Testis (tissue), 2 donors: ENCODE measurements at regions not wholly inside any gene's neighbourhood (a gene's known extent, or its start where the extent isn't known, plus 50 kb on each side); places are given as distances from the start of the nearest gene placed in this dataset.

Source experiments
- DNase-seq: peaks from one replicate; pipeline ENCODE4 v3.0.0-alpha.2; 2019
- H3K27ac ChIP-seq, 2 donors: fragments of 200-600 bp; sonication (generic); one replicate each; pipeline ENCODE4 v1.5.1; 2019
- H3K27me3 ChIP-seq: fragments of 200-600 bp; sonication (generic); one replicate; pipeline ENCODE4 v1.5.1; 2019
- H3K36me3 ChIP-seq: fragments of 200-600 bp; sonication (generic); one replicate; pipeline ENCODE4 v1.5.1; 2017; ENCODE audit warnings: low read depth; ENCODE audit errors: missing control alignments
- H3K4me1 ChIP-seq: fragments of 200-600 bp; sonication (generic); one replicate; pipeline ENCODE4 v1.5.1; 2019
- H3K4me3 ChIP-seq, 2 donors: fragments of 200-600 bp; sonication (generic); one replicate each; pipeline ENCODE4 v1.5.1; 2017 to 2019
- H3K9me3 ChIP-seq: fragments of 200-600 bp; sonication (generic); one replicate; pipeline ENCODE4 v1.5.1; 2017
- POLR2A ChIP-seq: fragments of 450-650 bp; IDR thresholded peaks from one replicate; pipeline ENCODE4 v1.6.1; 2017; ENCODE audit warnings: antibody characterized with exemption, mild to moderate bottlenecking, moderate library complexity
- WGBS, 2 donors: methylation state at CpG; one replicate each; pipeline ENCODE4 v1.1.5; 2018; 5-methylcytosine and 5-hydroxymethylcytosine counted together
- intact Hi-C: fragments of 100-400 bp; cut with DNase I; formaldehyde crosslinking; loops from one replicate; pipeline ENCODE4 v1.15.1; 2023; ENCODE audit warnings: low total_unique reads
- TF ChIP-seq, protein P1 (sequence below), 3 experiments: fragments of 450-650 bp in 2 of 3; fragments of 200-600 bp in 1 of 3; sonication (generic) in 1 of 3; IDR thresholded peaks; one replicate each; pipeline ENCODE4 v1.5.1; 2016 to 2019; ENCODE audit warnings: antibody characterized with exemption in 3 of 3, mild to moderate bottlenecking in 2 of 3, moderate library complexity in 1 of 3

DNA sequence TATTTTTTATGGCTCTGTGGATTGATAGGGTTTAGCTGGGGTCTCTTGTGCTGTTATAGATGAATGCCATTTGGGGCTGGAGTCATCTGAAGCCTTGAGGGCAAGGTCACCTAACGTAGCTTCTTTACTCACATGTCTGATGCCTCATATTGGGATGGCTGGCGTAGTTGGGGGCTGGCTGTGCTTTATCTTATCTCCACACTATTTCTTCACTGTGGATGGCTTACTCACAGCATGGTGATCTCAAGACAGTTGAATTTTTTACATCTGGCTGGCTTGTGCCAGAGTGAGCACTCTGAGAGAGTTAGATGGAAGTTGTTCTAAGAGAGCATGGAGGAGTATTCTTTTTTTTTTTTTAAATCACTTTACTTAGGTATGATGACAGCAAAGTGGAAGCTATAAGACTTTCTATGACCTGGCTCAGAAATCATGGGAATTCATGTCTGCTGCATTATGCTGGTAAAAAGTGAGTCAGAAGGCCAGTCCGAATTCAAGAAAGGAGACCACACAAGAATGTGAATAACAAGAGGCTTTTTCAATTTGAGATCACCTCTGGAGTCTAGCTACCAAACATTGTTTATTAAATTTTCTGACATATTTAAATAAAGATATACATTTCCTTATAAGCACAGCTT lies 252.4 kb upstream of the TPK1 start:
- 50 to 64% methylated on average over 3 of the region's 3 CpGs for WGBS, 2 donors
- no peak for TF ChIP-seq POLR2A
- TF ChIP-seq, protein P1, sequence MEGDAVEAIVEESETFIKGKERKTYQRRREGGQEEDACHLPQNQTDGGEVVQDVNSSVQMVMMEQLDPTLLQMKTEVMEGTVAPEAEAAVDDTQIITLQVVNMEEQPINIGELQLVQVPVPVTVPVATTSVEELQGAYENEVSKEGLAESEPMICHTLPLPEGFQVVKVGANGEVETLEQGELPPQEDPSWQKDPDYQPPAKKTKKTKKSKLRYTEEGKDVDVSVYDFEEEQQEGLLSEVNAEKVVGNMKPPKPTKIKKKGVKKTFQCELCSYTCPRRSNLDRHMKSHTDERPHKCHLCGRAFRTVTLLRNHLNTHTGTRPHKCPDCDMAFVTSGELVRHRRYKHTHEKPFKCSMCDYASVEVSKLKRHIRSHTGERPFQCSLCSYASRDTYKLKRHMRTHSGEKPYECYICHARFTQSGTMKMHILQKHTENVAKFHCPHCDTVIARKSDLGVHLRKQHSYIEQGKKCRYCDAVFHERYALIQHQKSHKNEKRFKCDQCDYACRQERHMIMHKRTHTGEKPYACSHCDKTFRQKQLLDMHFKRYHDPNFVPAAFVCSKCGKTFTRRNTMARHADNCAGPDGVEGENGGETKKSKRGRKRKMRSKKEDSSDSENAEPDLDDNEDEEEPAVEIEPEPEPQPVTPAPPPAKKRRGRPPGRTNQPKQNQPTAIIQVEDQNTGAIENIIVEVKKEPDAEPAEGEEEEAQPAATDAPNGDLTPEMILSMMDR (IDR thresholded peaks at IDR 0.05): no peak
- Histone ChIP-seq H3K27me3 (no peaks in the 10 kb centered on the region), H3K4me1 (no peaks in the 10 kb centered on the region), H3K4me3 (no peak overlapping the region), H3K27ac (no peak overlapping the region), H3K9me3 (no peaks in the 10 kb centered on the region), H3K36me3 (no peaks in the 10 kb centered on the region)
- DNase-seq: no peak
- intact Hi-C loops: no loop called here

DNA sequence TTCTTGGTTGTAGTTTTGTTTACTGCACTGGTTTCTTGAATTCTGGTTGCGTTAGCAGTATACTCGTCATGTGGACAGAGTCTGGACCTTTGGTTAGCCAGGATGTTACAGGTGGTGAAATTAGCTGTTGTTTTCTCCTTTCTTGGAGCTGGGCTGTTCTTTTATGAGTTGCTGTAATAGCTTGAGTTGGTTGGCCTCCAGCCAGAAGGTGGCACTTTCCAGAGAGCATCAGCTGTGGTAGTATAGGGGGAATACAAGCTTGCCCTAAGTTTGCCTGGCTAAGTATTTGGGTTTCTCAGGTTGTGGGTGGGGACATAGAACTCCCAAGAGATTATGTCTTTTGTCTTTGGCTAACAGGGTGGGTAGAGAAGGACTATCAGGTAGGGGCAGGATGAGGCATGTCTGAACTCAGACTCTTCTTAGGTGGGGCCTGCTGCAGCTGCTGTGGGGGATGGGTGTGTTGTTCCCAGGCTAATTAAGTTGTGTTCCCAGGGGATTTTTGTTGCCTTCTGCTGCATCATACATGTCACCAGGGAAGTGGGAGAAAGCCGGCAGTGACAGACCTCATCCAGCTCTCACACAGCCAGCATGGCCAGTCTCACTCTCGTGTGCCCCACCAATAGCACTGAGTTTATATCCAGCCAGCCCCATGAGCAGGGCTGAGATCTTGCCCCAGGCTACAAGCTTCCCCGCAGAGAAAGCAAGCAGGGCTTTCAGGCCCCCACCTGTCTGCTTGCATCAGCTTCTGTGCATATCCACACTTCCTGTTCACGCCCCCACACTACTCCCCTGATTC lies 246.7 kb upstream of the TPK1 start:
- WGBS, 2 donors: 85 to 87% methylated on average over 5 to 6 of the region's 6 CpGs
- Histone ChIP-seq H3K4me3 (no peak overlapping the region), H3K27ac (no peak overlapping the region), H3K9me3 (no peaks in the 10 kb centered on the region), H3K4me1 (no peaks in the 10 kb centered on the region), H3K27me3 (no peaks in the 10 kb centered on the region), H3K36me3 (no peaks in the 10 kb centered on the region)
- TF ChIP-seq POLR2A: no peak
- TF ChIP-seq, protein P1 (IDR thresholded peaks at IDR 0.05): no peak
- intact Hi-C loops: no loop called here
- DNase-seq: no peak

DNA sequence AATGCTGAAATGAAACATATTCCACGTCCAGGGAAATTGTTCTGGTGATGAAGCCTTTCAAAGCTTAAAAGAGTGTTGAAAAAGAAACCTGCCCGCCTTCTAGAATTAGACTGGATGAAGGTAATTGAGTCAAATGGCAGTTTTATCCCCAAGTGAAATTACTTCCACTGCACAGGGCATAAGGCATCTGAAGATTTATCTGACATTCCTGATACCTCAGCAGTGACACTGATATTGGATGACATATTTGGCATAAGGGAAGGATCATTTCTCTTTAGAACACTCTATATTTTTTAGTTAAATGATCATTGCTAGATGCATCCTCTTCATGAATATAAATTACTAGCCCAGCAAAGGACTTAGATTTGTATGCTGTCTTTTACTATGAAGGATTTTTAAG lies 229.6 kb upstream of the TPK1 start:
- no peak overlapping the region for H3K27ac ChIP-seq
- DNase-seq: no peak
- WGBS, 2 donors: 77% methylated on average over 2 of the region's 2 CpGs
- TF ChIP-seq POLR2A: no peak
- TF ChIP-seq, protein P1 (IDR thresholded peaks at IDR 0.05): no peak
- no peak overlapping the region for H3K4me3 ChIP-seq
- H3K36me3 ChIP-seq: no peaks in the 10 kb centered on the region
- H3K4me1 ChIP-seq: no peaks in the 10 kb centered on the region
- intact Hi-C loops: no loop called here
- H3K27me3 ChIP-seq: no peaks in the 10 kb centered on the region
- no peaks in the 10 kb centered on the region for H3K9me3 ChIP-seq

DNA sequence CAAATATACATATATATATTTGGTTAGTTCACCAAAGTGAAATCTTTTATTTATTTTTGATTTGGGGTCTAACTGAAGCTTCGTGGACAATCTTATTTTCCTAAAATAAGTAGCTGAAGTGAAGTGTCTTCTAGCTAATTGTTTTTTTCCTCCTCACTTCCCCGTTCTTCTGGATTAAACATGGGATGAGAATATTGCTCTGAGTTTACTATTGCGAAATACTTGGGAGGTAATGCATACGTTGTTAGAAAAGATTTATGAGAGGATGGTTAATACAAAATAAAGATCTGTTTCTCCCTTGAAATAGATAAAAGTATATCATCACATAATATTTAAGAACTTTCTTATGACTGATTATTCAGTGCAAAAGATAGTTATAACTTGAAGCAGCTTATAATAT lies 228.3 kb upstream of the TPK1 start:
- no peak for TF ChIP-seq POLR2A
- TF ChIP-seq, protein P1 (IDR thresholded peaks at IDR 0.05): no peak
- 71 to 75% methylated on average over 4 of the region's 4 CpGs for WGBS, 2 donors
- no peaks in the 10 kb centered on the region for H3K27me3 ChIP-seq
- no peaks in the 10 kb centered on the region for H3K36me3 ChIP-seq
- no peak for DNase-seq
- intact Hi-C loops: no loop called here
- H3K4me3 ChIP-seq: no peak overlapping the region
- H3K27ac ChIP-seq: no peak overlapping the region
- no peaks in the 10 kb centered on the region for H3K4me1 ChIP-seq
- no peaks in the 10 kb centered on the region for H3K9me3 ChIP-seq
